ENCODE measurements at regions not wholly inside any gene's neighbourhood (a gene's known extent, or its start where the extent isn't known, plus 50 kb on each side); places are given as distances from the start of the nearest gene placed in this dataset.

DNA sequence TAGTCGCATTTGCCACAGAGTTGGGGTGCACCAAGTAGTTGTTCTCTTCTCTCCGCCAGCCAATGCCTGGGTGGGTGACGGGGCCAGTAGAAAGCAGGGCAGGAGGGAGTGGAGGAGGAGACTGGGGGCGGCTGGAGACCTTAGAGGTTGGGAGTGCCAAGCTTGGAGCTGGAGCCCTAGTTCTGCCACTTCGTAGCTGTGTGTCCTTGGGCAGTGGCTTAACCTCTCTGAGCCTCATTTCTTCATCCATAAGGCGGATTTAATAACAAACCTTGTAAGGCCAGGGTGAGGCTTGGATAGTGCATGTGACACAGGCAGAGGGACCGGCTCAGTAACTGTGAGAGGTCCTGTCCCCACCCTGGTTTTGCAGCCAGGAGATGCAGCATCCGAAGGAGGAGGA, 81.1 kb upstream of the LHX5 start:
- TF ChIP-seq CTCF (IDR thresholded peaks at IDR 0.05; ENCODE audit: insufficient read depth, low read length, poor library complexity, severe bottlenecking), result no peak
- H3K27me3 ChIP-seq (ENCODE audit: control insufficient read depth, insufficient read depth, low read length), result peaks cover 2% of the 10 kb centered on the region
- no peak overlapping the region for H3K4me3 ChIP-seq (ENCODE audit: low read depth, low read length)
- no peaks in the 10 kb centered on the region for H3K36me3 ChIP-seq (ENCODE audit: control insufficient read depth, insufficient read depth, low read length)
- no peak for DNase-seq (ENCODE audit: low read depth)

DNA sequence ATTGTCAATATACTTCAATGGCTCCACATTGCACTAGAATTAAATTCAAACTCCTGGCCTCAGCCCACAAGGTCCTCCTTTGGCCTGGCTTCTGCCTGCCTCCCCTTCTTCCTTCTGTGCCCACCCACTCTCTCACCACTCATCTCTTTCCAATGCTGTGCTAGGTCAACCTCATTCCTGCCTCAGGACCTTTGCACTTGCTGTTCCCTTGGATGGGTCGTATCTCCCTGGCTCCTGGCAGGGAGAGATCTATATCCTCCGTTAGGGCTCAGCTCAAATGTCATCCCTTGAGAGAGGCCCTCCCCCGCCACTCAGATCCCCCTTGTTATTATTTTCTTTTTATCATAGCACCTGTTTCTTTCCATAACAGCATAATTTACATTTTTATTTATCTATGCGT, 79.9 kb upstream of the LHX5 start:
- peaks cover 2% of the 10 kb centered on the region for H3K27me3 ChIP-seq (ENCODE audit: control insufficient read depth, insufficient read depth, low read length)
- TF ChIP-seq CTCF (IDR thresholded peaks at IDR 0.05; ENCODE audit: insufficient read depth, low read length, poor library complexity, severe bottlenecking), result no peak
- no peak for DNase-seq (ENCODE audit: low read depth)

DNA sequence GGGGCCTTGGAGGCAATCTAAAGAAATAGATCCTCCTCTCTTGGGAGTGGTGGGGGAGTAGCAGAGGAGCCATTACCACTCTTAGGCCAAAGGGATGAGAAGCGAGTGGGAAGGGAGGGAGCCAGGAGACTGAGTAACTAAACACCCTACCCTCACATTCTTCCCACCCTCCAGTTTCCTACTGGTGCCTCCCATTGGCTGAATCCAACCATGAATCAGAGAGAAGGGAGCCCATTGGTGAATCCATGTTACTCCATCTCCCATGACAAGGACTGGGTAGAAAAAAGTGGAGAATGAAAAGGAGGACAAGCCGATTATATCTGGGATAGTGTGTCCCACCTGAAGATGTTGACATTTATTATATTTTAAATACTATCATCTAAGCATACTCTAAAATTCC, 76.8 kb upstream of the LHX5 start:
- peaks cover 2% of the 10 kb centered on the region for H3K27me3 ChIP-seq (ENCODE audit: control insufficient read depth, insufficient read depth, low read length)
- H3K4me3 ChIP-seq (ENCODE audit: low read depth, low read length), result no peak overlapping the region
- DNase-seq (ENCODE audit: low read depth), result no peak
- H3K36me3 ChIP-seq (ENCODE audit: control insufficient read depth, insufficient read depth, low read length), result no peaks in the 10 kb centered on the region
- TF ChIP-seq CTCF (IDR thresholded peaks at IDR 0.05; ENCODE audit: insufficient read depth, low read length, poor library complexity, severe bottlenecking), result no peak

More for the DNA sequence above, 79.9 kb upstream of the LHX5 start:
- Histone ChIP-seq H3K4me3 (ENCODE audit: low read depth, low read length) (no peak overlapping the region), H3K36me3 (ENCODE audit: control insufficient read depth, insufficient read depth, low read length) (no peaks in the 10 kb centered on the region)

GRCh38 chr12:113546916-113547863, 75.5 kb upstream of the LHX5 start:
- no peak for TF ChIP-seq CTCF (IDR thresholded peaks at IDR 0.05; ENCODE audit: insufficient read depth, low read length, poor library complexity, severe bottlenecking)
- H3K36me3 ChIP-seq (ENCODE audit: control insufficient read depth, insufficient read depth, low read length), result no peaks in the 10 kb centered on the region
- DNase-seq (ENCODE audit: low read depth), result no peak
- no peak overlapping the region for H3K4me3 ChIP-seq (ENCODE audit: low read depth, low read length)
- no peaks in the 10 kb centered on the region for H3K27me3 ChIP-seq (ENCODE audit: control insufficient read depth, insufficient read depth, low read length)

DNA sequence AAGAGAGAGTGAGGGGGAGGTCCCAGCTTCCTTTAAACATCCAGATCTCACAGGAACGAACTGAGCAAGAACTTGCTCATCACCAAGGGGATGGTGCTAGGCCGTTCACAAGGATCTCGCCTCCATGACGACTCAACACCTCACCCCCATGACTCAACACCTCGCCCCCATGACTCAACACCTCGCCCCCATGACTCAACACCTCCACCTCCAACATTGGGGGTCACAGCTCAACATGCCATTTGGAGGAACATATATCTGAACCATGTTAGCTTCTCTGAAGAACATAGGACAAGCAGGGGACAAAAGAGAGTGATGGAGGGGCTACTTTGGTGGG, 66.0 kb upstream of the LHX5 start:
- no peak for DNase-seq (ENCODE audit: low read depth)

More for the DNA sequence above, 66.0 kb upstream of the LHX5 start:
- no peak overlapping the region for H3K4me3 ChIP-seq (ENCODE audit: low read depth, low read length)
- no peaks in the 10 kb centered on the region for H3K36me3 ChIP-seq (ENCODE audit: control insufficient read depth, insufficient read depth, low read length)
- H3K27me3 ChIP-seq (ENCODE audit: control insufficient read depth, insufficient read depth, low read length), result no peaks in the 10 kb centered on the region
- no peak for TF ChIP-seq CTCF (IDR thresholded peaks at IDR 0.05; ENCODE audit: insufficient read depth, low read length, poor library complexity, severe bottlenecking)

All from kidney epithelial cell (primary cell).